Cardiac fibroblast (primary cell): ENCODE measurements at regions not wholly inside any gene's neighbourhood (a gene's known extent, or its start where the extent isn't known, plus 50 kb on each side); places are given as distances from the start of the nearest gene placed in this dataset.

Experiments
- DNase-seq, 2 donors: peaks; one replicate each; pipeline versions ENCODE4 v3.0.0 to v3.0.0-alpha.2; 2010; ENCODE audit warnings: low read depth in 2 of 2
- H3K4me3 ChIP-seq, 2 donors: replicated peaks in 1 of 2; 1 replicate in 1 of 2; 2 replicates in 1 of 2; pipeline ENCODE4 v1.5.1; 2011; ENCODE audit warnings: low read depth in 2 of 2, low read length in 2 of 2, mild to moderate bottlenecking in 2 of 2, moderate library complexity in 1 of 2
- TF ChIP-seq, protein P1 (sequence below): IDR thresholded peaks from one replicate; pipeline ENCODE4 v1.5.1; 2011; ENCODE audit warnings: low read depth, mild to moderate bottlenecking, low read length, inconsistent platforms

DNA sequence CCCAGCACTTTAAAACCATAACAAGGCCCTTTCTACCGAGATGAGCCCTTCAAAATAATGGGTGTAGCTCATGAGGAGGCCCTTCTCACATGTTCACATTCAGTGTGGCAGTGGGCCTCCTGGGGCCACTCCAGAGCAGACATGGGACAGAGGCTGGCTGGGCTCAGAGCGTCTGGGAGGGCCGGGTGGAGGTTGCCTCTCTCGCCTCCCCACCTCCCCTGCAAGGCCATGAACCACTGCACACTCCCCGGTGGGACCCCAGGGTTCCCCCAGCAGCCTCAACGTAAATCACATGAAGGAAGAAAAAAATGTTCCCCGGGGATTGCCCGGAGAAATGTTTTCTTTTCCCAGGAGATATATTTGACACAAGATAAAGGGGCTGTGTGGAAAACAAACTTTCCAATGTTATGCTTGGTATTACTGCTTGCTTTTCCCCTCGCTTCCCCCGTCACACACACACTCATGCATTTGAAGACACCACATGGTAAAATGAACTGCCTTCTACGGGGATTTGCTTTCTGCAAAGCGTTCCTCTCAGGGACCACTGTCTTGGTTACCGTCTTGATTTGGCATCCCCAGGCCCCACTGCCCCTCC is 190.7 kb upstream of the CCND2 start:
- H3K4me3 ChIP-seq: no peak overlapping the region
- no peak for DNase-seq
- TF ChIP-seq, protein P1, sequence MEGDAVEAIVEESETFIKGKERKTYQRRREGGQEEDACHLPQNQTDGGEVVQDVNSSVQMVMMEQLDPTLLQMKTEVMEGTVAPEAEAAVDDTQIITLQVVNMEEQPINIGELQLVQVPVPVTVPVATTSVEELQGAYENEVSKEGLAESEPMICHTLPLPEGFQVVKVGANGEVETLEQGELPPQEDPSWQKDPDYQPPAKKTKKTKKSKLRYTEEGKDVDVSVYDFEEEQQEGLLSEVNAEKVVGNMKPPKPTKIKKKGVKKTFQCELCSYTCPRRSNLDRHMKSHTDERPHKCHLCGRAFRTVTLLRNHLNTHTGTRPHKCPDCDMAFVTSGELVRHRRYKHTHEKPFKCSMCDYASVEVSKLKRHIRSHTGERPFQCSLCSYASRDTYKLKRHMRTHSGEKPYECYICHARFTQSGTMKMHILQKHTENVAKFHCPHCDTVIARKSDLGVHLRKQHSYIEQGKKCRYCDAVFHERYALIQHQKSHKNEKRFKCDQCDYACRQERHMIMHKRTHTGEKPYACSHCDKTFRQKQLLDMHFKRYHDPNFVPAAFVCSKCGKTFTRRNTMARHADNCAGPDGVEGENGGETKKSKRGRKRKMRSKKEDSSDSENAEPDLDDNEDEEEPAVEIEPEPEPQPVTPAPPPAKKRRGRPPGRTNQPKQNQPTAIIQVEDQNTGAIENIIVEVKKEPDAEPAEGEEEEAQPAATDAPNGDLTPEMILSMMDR: no peak

DNA sequence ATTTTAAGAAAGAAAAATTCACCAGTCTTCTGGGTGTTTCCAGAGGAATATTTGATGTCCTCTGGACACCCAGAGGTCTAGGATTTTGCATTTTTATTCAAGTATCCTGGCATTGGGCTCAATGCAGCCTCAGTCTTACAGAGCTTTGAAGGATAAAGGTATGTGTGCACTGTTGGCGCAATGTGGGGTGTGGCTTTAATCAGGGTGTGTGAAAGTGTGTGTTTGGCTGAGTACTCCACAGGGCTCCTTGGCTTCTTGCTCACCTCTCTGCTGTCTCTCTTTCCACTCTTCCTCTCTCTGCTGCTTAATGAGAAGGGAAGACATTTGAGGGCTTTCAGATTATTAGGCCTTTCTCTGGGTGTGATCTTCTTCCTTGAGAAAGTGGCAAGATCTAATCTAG is 193.3 kb upstream of the CCND2 start:
- DNase-seq: no peak
- H3K4me3 ChIP-seq: no peak overlapping the region
- TF ChIP-seq, protein P1: no peak

DNA sequence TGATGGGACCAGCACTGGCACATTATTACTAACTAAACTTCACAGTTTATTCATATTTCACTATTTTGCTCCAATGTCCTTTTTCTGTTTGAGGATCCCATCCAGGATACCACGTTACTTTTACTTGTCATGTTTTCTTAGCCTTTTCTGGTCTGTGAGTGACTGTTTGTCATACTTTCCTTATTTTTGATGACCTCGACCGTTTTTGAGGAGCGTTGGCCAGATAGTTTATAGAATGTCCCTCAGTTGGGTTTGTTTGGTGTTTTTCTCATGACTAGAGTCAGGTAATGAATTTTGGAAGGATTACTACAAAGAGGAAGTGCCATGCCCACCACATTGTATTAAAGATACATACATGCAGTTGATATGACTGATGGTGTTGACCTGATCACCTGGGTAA is 199.4 kb upstream of the CCND2 start:
- H3K4me3 ChIP-seq: no peak overlapping the region
- TF ChIP-seq, protein P1: no peak

DNA sequence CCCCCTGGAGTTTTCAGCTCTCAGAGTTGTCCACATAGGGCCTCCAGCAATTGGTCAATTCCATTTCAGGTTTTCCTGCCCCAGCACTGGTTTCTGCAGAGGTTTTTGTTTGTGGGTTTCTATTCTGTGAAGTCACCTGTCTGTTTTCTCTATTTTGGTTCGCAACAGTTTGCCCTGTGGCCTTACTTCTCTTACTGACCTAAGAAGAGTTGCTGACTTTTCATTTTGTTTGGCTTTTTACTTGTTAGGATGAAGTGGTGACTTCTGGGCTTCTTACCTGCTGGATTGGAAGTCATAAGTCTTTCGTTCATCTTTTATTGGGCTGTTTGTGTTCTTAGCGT is 196.4 kb upstream of the PARP11 start:
- H3K4me3 ChIP-seq: no peak overlapping the region
- DNase-seq: no peak
- TF ChIP-seq, protein P1: no peak

More for the DNA sequence above, 199.4 kb upstream of the CCND2 start:
- DNase-seq: no peak

DNA sequence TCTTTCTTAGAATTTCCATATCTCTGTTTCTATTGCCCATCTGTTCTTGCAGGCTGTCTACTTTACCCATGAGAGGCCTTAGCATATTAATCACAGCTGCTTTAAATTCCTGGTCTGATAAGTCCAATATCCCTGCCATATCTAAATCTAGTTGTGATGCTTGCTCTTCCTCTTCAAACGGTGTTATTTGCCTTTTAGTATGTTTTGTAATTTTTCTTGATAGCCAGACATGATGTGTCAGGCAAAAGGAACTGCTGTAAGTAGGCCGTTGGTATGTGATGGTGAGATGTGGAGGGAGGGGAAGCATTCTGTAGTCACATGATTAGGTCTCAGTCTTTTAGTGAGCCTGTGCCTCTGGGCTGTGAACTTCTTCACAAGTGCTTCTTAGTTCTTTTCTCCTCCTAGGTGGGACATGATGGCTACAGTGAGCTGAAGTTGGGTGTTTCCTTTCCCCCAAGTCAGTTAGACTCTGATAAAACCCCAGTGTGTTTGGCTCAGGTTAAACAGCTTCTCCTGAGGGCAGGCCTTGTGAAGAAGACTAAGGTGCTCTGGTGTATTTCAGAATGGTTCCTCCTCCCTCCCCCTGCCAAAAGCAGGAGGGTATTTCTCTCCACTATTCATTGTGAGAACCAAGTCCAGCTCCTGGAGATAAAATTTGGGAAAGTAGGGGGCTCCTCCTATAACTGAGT is 195.9 kb upstream of the PARP11 start:
- H3K4me3 ChIP-seq: no peak overlapping the region
- TF ChIP-seq, protein P1: no peak
- DNase-seq: no peak

DNA sequence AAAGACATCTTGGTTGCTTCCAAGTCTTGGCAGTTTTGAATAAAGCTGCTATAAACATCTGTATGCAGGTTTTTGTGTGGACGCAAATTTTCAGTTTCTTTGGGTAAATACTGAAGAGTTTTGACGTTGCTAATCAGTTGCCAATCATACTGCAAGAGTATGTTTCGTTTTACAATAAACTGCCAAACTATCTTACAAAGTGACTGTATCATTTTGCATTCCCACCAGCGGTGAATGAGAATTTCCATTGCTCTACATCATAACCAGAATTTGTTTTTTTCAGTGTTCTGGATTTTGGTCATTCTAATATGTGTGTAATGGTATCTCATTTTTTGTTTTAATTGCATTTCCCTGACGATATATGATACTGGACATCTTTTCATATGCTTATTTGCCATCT is 190.8 kb upstream of the PARP11 start:
- H3K4me3 ChIP-seq: no peak overlapping the region
- no peak for DNase-seq
- TF ChIP-seq, protein P1: no peak
